ENCODE measurements at regions not wholly inside any gene's neighbourhood (a gene's known extent, or its start where the extent isn't known, plus 50 kb on each side); places are given as distances from the start of the nearest gene placed in this dataset.

DNA sequence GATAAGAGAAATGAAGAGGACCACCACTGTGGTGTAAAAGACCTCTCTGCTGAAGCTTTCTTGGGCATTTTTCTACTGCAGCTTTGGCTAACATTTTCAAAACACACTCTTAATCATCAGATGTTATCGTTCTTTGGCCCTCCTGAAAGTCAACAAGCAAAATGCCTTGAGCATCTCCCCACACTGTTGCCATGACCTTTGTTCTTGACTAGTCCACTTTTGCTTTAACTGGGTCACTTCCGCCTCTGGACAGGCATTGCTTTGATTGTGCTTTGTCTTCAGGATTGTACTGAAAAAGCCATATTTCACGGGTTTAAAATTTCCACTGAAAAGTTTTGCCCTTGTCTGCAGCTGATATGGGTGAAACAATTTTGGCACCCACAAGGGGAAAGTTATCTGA lies 107.8 kb upstream of the CXCL12 start:
- TF ChIP-seq POLR2A (IDR thresholded peaks at IDR 0.05; ENCODE audit: low read depth, low read length) (no peak), POLR2AphosphoS5 (IDR thresholded peaks at IDR 0.05; ENCODE audit: low read depth, low read length) (no peak)
